Fibroblast of the conjunctiva (primary cell): ENCODE measurements at regions not wholly inside any gene's neighbourhood (a gene's known extent, or its start where the extent isn't known, plus 50 kb on each side); places are given as distances from the start of the nearest gene placed in this dataset.

ENCODE experiments used
- DNase-seq: peaks from one replicate; pipeline ENCODE4 v3.0.0-alpha.2; 2010; ENCODE audit warnings: low read depth

DNA sequence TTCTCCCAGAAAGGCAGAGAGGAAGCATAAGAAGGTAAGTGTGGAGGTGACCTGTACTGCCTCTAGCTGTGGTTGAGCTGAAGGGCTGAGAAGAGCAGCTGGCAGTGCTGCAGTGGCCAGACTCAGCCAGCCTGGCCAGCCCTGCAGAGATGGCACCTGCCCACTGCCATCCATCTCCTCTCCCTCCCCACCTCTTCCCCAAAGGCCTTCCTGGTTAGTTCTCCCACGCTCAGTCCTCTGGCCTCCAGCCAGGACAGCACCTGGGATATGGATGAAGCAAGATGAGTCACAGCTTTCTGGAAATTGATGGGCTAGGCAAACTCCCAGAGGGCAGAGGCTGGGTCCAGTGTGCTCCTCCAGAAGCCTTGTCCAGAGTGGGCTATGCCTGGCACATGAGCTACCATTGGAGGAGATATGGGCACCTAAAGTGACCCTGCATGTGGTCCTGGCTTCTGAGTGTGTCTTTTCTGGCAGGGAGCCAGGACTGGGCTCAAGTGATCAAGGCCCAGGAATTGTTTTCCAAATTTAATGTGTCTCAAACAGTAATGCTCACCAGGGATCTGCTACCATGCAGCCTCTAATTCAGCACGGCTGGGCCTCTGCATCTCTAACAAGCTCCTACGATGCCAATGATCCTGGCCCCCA, 81.0 kb upstream of the CACUL1 start:
- no peak for DNase-seq

- DNase-seq, result no peak
Observed at GRCh38 chr10:118838364-118838763, 83.6 kb upstream of the CACUL1 start.

DNA sequence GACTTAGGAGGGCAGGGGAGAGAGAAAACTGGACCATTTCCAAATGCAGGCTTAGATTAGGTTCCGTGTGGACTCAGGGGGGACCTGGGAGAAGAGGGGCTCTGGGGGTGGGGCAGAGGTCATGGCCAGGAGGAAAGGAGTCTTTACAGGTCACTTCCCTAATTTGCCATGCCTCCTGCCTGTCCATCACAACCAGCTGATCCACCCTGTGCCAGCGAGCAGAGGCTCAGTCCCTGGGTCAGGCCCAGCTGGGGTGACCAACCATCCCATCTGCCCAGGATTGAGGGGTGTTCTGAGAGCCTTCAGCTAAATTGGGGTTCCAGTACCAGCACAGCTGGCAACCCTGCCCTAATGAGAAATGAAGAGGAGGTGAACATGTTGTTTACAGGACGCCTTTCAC, 84.6 kb upstream of the CACUL1 start:
- no peak for DNase-seq

DNA sequence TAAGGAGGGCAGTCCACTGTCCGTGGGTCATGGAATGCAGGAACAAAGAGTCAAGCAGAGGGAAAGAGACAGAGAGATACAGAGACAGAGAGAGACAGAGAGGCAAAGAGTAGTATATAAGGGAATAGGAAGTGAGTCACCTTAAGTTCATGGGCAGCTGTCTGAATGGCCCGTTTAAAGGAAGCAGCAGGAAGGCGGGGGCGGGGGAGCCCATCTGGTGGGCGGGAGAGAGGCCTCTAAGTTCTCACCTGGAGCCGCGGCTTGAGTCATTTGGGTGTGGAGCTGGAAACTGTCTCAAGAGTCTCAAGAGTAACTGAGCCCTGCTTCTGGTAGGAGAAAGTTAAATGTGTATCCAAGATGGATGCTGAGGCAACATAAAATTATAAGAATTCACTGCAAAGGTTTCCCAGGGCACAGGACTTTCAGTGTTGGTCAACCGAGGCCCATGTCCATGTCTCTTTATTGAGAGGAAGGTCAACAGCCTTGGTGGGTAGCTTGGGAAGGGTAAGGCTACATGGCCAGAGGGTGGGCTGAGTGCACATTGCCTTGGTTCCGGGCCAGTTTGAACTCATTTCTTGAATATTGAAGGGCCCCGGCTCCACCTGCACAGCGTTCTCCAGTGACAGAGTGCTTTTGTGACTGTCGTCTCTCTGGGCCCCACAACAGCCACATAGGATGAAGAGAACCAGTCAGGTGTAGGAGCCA, 85.5 kb upstream of the CACUL1 start:
- DNase-seq, result no peak

DNA sequence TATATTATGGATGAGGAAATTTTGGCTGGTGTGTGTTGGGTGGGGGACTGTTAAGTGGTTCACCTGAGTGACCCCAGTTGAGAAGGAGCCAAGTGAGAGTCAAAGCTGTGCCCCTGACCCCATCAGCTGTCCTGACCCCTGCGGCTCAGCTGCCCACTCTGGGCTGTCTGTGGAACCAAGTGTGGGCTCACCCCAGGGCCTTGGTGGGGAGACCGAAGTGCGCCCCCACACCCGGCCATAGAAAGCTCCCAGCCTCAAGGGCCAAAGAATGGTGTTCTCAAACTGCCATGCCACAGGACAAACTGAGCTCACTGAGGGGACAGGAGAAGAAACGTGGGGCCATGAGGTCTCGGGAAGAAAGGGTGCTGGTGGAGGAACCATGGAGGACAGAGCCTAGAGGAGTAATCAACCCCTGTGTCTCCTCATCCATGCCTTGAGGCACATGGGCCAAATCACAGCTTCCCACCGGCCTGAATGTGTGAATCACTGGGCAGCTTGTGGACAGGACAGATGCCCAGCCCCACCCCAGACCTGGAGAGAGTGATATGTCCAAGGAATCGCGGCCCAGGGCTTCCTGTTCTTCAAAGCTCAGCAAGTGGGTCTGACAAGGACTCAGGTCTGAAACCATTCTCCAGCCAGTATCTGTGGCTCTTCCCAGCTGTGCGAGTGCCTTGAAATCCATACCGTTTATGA, 86.2 kb upstream of the CACUL1 start:
- no peak for DNase-seq

- DNase-seq, result no peak
Observed at GRCh38 chr10:118841881-118842605, 87.3 kb upstream of the CACUL1 start.

DNA sequence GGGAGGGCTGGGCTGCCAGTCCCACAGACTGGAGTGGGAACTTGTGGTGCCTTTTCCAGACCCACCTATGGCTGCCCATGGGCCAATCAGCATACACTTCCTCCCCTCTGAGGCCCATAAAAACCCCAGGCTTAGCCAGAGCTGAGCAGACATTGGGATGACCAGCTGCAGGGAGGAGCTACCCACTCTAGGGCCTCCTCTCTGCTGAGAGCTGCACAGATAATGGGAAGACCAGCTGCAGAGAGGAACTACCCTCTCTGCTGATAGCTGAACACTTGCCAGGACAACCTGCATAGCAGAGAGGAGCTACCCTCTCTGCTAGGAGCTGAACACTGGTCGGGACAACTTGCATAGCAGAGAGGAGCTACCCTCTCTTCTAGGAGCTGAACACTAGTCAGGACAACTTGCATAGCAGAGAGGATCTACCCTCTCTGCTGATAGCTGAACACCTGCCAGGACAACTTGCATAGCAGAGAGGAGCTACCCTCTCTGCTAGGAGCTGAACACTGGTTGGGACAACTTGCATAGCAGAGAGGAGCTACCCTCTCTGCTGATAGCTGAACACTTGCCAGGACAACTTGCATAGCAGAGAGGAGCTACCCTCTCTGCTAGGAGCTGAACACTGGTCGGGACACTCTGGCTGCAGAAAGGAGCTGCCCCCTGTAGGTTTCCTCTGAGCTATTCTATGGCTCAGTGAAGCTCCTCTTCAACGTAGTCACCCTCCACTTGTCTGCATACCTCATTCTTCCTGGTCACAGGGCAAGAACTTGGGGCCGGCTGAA, 88.3 kb upstream of the CACUL1 start:
- no peak for DNase-seq

DNA sequence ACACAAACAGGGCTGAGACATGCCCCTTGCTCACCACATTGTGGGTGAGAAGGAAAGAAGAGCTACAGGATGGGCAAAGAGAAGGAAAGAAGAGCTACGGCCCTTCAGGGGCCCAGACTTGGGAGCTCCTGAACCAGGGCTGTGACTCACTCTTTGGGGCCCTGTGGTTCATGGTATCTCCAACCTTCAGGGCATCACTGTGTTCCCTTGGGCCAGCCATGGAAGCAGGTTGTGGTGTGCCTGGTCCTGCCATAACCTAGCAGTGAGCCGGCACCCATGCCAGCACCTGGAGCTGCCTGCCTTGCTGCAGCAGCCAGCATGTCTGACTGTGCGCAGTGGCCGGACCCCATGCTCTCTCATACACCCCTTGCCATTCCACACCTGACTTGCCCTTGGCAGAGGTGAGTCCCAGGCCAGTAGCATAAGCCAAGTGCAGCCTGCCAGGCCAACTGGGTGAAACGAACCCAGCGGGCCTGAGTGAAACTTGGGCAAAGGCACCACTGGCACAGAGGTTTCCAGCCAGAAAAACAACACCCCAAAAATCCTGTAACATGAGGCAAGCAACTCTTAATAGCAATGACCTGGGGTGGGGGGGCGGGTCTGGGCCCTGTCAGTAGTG, 89.0 kb upstream of the CACUL1 start:
- no peak for DNase-seq

- no peak for DNase-seq
Observed at GRCh38 chr10:118844731-118845521, 90.2 kb upstream of the CACUL1 start.

GRCh38 chr10:118845776-118846175, 91.0 kb upstream of the CACUL1 start:
- no peak for DNase-seq

- peak; percentile 35 for DNase-seq
Observed at GRCh38 chr10:118850418-118851061, 95.8 kb upstream of the CACUL1 start.

GRCh38 chr10:118851062-118852035, 96.6 kb upstream of the CACUL1 start:
- DNase-seq, result no peak

- DNase-seq, result no peak
Observed at GRCh38 chr10:118853916-118854315, 99.1 kb upstream of the CACUL1 start.

DNA sequence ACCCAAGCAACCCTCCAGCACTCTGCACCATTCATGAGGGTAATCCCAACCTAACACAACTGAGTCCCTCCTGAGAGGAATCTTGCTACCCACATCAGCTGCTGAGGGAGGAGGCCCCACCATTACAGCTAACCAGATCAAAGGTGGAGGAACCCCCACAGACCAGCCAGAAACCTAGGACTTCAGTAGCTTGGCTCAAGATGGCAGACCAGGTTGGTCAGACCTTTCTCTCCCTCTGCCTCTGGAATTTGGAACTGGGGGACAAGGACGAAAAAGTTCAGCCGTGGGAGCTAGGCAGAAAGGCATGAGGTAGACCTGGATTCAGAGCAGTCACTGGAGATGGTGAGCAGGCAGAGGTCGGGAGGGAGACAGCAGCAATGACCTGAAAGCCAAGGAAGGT, 101.3 kb upstream of the CACUL1 start:
- DNase-seq, result no peak

- no peak for DNase-seq
Observed at GRCh38 chr10:118865998-118866693, 111.4 kb upstream of the CACUL1 start.

GRCh38 chr10:118867768-118868167, 113.0 kb upstream of the CACUL1 start:
- DNase-seq, result no peak

- no peak for DNase-seq
Observed at GRCh38 chr10:118868589-118868988, 113.8 kb upstream of the CACUL1 start.
